H1 (cell line): ENCODE measurements at regions not wholly inside any gene's neighbourhood (a gene's known extent, or its start where the extent isn't known, plus 50 kb on each side); places are given as distances from the start of the nearest gene placed in this dataset.

Experiments
- CBX5 ChIP-seq: fragments of 300-800, 300-1000 bp; sonication (generic); IDR thresholded peaks from 2 replicates; pipeline ENCODE4 v1.7.1; 2016; ENCODE audit warnings: antibody characterized with exemption, low read length, low read depth
- CREB1 ChIP-seq: IDR thresholded peaks from 2 replicates; pipeline ENCODE4 v1.6.1; 2012; ENCODE audit warnings: inconsistent platforms
- CTCF ChIP-seq, 3 experiments: IDR thresholded peaks; 1 replicate in 2 of 3; 2 replicates in 1 of 3; pipeline versions ENCODE4 v1.5.1 to v1.6.1; 2011; ENCODE audit warnings: low read length in 3 of 3, mild to moderate bottlenecking in 3 of 3, inconsistent platforms in 2 of 3, low read depth in 1 of 3, moderate library complexity in 1 of 3; ENCODE audit not compliant: insufficient read depth in 1 of 3; ENCODE audit errors: control extremely low read depth in 1 of 3
- E2F6 ChIP-seq: IDR thresholded peaks from 2 replicates; pipeline ENCODE4 v1.6.1; 2012; ENCODE audit warnings: inconsistent platforms
- MAFK ChIP-seq: IDR thresholded peaks from 2 replicates; pipeline ENCODE4 v1.6.1; 2012; ENCODE audit warnings: low read depth, mild to moderate bottlenecking, improper control_type of control experiment, low read length
- POLR2A ChIP-seq, 2 experiments: IDR thresholded peaks; 1 replicate in 1 of 2; 2 replicates in 1 of 2; pipeline ENCODE4 v1.6.1; 2011; ENCODE audit warnings: low read depth in 2 of 2, low read length in 2 of 2, mild to moderate bottlenecking in 2 of 2; ENCODE audit errors: control extremely low read depth in 1 of 2
- RXRA ChIP-seq: IDR thresholded peaks from 2 replicates; pipeline ENCODE4 v1.6.1; 2011; ENCODE audit warnings: low read depth, mild to moderate bottlenecking, low read length, moderate library complexity; ENCODE audit not compliant: insufficient read depth

- no peak for TF ChIP-seq CTCF (IDR thresholded peaks at IDR 0.05; ENCODE audit: control extremely low read depth in 1 of 3, insufficient read depth in 1 of 3, low read depth in 1 of 3, low read length in 3 of 3)
- TF ChIP-seq E2F6: no peak
- TF ChIP-seq MAFK: no peak
- TF ChIP-seq POLR2A (IDR thresholded peaks at IDR 0.05; ENCODE audit: control extremely low read depth in 1 of 2, low read depth in 2 of 2, low read length in 2 of 2): no peak
- no peak for TF ChIP-seq CBX5
- TF ChIP-seq CREB1: no peak
- no peak for TF ChIP-seq RXRA
Observed at GRCh38 chr13:46495066-46495465, 57.9 kb upstream of the LRCH1 start (continued).
